Activated CD4-positive, alpha-beta T cell treated with anti-CD3 and anti-CD28 coated beads, Interleukin-2, Interleukin-6, amounts not matched to agents 100 ng/mL and 50 ng/mL, durations not matched to agents 16 hours and 8 hours (primary cell): ENCODE measurements at regions not wholly inside any gene's neighbourhood (a gene's known extent, or its start where the extent isn't known, plus 50 kb on each side); places are given as distances from the start of the nearest gene placed in this dataset.

ENCODE experiments used
- DNase-seq: peaks from one replicate; pipeline ENCODE4 v3.0.0-alpha.2; 2020

DNA sequence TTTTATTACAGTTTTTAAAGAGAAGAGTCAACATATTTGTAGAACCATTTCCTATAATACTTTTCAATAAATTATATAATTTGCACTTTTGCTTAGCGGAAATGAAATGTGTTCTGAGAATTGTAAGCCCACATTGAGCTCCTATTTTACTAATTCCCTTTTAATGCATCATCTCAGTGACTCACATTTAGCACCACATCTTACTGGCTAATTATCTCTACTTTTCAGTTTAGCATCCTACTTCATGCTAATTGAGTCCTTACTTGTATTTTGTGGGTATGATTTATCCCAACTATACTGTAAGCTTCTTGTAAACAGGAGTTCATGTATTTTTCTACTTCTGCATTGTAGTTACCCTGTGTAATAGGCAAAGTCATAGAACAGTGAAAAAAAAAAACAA, 67.5 kb downstream of the TMX1 start:
- no peak for DNase-seq

DNA sequence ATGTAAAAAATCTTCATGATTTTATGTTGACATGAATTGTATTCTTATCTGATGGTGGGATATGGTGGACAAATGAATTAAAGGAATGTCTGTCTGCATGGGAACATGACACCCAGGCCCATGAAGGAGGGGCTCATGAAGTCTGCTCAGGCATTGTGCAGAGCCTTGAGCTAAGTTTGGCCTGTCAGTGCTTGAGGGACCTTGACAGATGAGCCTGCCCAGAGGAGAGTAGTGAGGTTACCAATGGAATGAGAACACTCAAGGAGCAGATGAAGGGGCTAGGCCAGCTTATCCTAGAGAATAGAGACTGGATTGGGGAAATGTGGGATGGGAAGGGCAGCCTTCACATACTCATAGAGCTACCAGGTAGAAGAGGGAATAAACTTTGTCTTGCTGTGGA, 68.8 kb downstream of the TMX1 start:
- no peak for DNase-seq

DNA sequence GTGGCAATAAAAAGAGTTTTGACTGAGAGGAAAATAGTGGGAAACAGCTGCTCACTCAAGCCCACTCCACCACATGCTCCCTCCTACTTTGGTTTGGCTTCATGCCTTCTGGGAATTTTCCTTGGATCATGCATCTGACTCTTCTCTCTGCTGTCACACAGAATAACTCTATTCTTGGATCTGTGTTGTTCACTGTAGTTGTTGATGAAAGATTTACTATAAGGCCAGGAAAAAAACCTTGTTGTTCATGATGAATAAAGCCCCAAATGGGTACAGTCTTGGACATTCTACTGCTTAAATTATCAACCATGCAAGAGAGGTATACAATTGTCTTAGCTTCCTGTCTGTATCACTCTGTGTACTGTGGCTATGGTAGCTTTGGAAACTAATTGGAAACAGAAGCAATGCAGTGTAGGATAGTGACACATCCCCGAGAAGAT, 70.5 kb downstream of the TMX1 start:
- DNase-seq: no peak

DNA sequence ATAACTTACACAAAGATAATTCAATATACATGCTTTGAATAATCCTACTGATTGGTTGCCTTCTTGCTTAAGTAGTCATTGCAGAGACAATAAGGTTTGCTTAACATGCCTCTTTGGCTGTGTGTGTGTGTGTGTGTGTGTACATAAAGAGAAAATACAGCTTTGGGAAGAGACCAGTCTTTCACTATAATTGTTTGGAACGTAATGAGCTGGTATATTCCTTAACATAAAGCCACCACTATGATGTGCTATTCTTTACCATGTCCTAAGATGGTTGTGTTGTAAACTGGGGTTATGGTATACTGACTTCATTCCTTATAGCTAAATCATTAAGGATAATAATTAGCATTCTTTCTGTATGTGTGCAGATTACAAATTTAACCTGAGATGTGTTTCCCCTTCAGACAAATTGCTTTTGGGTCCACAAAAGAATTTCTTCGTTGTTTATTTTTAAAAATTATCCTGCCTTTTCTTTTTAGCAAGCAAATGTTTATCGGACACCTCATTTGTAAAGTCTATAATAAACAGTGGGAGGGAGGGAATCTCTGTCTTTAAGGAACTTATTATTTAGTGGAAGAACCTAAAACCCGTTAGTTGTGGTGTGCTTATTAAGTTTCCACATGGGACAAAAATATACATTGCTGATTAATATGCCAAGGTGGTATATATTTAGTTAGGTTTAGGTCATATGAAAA, 74.4 kb downstream of the TMX1 start:
- DNase-seq: no peak

DNA sequence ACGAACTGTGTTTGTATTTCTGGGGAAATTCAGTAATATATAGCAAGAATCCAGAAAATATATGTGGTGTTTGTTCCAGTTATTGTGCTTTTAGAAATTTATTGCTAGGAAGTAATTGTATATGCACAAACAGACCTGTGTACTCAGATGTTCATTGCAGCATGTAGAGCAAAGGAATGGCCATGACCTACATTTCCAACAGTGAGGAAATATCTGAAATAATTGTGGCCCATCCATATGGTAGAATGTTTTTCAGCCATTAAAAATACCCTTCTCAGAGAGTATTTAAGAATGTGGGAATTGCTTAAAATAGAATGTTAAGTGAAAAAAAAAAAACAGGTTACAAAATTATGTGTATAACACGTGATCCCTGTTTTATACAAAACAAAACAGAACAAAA, 77.3 kb downstream of the TMX1 start:
- no peak for DNase-seq

DNA sequence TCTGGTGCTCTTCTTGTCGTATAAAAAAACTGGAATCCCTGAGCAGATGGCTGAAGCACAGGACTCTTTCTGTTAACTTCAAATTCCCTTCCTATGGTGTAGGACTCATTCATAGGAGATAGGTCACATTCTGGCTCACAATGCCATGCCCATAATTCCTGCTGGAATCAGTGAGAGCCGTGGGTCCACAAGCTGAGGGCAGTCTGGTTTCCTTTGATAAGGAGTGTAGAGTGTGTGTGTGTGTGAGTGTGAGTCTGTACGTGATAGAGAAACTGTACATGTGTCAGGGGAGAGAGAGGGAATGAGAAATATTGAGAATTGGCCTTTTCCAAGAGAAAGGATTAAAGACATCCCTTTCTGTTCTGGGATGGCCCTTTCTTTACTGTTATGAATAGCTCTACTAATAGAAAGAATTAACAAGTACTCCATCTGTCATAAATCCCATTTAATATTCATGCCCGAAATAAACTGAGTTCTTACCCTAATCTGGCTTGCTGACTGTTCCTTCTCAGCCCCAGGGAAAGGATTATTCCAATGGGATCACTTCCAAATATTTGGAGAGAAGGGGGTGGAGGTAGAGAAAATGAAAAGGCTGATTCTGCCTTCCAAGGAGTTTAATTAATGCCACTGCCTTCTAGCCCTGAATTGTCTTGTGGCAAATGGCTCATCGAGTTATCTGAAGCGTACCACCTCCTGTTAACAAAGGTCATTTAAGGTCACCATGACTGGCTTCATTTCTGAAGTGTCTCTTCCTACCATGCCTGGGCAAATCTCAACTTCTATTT, 79.0 kb downstream of the TMX1 start:
- DNase-seq: no peak

DNA sequence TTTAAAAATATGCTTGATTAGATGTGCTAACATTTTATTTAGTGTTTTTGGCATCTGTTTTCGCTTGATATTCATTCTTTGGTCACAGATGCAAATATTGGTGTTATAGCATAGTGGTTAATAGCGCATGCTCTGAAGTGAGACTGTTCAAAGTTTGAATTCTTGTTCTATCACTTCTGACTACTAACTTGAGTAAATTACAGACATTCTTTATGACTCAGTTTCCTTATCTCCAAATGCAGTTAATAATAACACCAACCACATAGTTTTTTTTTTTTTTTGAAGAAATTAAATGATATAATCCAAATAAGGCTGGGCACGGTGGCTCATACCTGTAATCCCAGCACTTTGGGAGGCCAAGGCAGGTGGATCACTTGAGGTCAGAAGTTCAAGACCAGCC, 81.0 kb downstream of the TMX1 start:
- no peak for DNase-seq

DNA sequence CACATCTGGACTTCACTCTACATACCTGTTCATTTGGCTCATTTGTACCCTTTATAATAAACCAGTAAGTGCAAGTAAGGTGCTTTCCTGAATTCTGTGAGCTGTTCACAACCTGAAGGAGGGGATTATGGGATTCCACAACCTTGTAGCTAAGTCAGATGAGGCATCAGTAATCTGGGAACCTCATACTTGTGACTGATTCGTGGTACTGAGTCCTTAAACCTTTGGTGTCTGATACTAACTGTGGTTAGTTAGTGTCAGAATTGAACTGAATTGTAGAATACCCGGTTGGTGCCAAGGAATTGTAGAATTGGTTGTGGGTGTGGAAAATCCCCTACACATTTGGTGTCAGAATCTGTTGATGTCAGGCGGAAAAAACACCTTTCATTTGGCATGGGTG, 83.4 kb downstream of the TMX1 start:
- no peak for DNase-seq

DNA sequence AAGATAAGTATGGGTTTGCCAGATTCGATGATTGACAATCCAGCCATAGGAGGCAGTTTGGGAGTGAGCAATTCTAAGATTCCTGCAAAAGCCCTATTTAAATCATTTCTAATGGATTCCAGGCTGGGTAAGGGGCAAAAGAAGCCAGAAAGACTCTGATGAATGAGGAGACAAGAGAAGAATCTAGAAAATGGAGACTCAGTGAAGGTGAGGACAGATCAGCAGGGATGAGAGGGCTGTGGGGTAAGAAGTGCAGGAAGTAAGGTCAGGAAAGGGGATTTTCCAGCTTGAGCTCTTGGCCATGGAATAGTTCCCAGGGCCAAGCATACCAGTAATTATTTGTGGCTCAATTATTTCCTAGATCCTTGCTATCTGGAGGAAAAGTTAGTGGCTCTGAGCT, 87.3 kb downstream of the TMX1 start:
- DNase-seq: no peak

DNA sequence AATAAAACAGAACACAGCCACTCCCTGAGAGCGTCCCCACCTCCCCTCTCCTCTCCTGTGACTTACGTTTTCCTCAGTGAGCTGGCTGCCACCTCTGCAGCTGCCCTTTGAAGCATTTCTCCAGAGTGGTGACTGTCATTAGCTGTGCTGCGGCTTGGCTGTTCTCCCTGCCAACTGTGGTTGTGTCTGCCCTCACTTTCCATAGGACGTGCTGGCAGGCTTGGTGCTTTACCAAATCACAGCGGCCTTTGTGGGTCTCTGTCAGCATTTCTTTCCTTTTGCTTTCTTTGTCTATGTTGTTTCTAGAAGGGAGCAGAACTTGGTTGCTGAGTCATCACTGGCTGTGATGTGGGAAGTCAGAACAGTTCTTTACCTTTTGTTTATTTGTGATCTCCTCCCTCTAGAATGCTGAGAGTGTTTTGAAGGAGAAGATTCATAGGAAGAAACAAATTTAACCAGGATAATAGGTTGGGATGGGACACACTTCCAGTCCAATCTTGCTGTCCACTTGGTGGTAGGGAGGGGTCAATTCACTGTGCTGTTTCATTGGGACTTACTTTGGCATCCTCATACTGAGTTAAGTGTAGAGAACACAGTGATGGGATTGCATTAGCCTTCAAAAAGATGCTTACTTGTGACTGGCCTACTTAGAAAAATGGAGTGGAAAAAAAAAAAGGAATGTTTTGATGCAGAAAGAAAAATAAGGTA, 88.2 kb downstream of the TMX1 start:
- peak; percentile 20 for DNase-seq

DNA sequence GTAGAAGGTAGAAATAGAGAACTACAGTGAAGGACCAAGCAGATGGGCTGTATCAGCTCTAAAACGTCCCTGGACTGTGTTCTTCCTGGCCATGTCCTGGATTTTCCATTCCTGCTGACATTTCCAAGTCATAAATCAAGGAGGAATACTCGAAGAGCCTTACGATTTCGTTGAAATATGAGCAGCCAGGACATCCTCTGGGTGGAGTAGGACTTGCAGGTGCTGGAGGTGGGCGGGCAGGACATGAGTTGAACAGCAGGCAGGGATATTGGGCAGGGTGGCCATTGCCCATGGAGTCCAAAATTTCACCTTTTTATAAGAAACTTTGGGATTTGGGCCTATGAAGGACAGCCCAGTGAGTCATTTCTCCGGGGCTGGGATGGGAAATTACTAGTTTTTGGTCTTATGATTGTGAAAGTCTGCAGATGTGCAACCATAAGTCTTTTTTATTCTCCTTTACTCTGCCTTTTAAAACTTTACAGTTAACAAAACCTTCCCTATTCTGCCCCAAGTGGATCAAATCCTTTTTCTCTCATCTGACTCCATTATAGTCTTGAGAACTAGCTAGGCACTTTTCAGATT, 88.8 kb downstream of the TMX1 start:
- DNase-seq: no peak

DNA sequence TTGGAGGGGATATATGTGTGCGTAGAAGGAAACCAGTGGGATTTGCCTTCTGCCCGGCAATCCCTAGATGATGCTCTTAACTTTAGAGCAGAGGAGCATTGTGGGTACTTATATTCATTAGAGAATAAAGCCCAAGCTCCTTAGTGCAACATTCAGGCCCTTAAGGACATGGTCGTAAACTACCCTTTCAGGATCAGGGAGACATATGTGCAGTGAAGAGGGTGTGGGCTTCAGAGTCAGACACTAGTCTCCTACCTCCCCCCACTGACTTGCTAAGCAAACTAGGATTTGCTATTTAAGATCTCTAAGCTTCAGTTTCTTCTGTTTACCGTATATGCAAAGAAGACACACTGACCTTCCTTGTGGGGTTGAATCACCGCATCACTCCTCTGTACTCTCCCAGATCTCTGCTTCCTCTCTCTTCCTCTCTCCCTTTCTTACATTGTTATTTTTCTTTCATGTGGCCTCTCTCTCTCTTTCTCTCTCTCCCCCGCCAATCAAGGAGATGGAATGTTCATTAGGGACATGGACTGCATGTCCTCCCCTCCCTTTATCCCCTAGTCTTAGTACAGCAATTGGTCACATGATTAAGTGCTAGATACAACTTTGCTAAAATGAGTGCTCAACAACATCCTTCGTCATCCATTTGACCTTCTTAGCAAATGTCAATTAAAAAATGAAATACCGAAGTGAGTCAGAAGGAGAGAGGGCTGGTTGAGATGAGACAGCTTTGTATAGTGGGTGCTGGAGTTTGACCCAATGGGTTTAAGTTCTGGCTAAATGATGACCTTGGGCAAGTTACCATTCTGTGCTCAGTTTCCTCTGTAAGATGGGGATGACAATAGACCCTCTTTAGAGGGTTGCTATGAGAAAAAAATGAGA, 91.7 kb downstream of the TMX1 start:
- DNase-seq: no peak

DNA sequence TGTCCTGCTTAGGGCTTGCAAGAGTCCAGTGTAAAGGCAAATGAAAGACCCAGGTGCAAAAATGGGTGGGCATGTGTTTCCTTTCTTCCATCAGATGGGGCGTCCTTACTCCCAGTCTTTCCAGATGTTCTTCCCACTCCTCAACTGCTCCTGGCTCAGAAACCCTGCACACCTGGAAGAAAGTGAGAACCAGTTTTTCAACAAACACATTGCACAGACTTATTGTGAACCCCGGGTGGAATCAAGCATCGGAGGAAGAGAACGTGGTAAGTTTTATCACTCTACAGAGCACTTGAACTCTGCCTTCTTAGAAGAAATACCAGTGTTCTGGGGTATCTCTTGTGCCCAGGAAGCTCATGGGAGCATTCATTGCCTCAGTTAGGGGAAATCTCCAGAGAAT, 93.3 kb downstream of the TMX1 start:
- no peak for DNase-seq

DNA sequence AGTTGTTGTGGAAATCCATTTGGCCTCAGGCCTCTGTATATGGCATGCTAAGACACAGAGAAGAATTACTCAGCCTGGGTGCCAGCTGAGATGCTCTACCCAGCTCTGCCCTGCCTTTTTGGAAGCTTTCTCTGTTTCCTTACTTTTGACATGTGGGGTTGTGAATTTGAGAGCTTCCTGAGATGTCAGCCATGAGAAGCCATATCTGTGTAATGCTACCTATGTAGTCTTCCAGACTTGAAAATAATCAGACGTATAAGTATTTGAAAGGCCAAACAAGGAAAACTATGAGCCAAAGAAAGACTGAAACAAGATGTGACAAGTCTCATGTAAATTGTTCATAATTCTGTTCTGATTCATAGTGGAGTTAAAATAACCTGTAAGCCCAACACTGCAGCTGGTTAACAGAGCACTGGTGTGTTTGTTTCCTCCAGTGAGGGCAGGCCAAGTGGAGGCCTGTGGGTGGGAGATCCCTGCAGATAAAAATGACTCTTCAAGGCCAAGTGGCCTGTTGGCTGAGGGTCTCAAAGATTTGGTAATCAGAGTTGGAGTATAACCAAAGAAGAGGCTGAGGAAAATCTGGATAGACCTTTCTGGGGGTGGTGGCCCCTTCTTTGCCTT, 94.0 kb downstream of the TMX1 start:
- no peak for DNase-seq

DNA sequence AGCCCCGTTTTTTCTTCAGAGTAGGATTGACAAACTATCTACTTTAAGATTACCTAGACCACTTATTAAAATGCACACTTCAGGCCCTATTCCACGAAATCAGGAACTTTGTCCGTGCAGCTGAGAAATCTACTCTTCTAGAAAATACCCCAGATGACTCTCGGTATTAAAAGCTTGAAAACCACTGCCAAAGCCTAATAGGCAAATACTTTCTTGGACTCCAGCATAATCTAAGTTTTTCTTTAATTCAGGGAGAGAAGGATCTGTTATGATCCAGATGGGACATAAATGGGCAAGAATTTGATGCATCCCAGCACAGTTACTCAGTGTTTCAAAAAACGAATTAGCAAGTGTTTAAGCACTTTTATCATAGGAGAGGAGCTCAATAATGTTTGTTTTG, 94.5 kb downstream of the TMX1 start:
- no peak for DNase-seq

DNA sequence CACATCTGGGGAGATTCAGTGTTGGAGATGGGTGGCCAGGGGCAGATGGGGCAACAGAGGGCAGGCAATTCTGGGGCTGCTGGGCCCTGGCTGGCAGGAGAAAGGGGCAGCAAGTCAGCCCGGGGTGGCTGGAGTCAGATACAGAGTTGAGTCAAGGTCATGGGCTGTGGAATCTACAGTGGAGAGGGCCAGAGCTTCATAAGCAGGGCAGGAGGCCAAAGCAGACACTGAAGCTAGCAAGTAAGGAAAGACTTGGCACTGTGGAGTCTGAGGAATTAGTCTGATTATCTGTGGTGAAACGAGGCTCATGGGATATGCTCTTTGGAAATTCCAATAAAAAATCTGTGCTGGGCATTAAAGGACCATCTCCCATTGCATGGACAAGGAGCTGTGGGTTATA, 95.5 kb downstream of the TMX1 start:
- DNase-seq: no peak

DNA sequence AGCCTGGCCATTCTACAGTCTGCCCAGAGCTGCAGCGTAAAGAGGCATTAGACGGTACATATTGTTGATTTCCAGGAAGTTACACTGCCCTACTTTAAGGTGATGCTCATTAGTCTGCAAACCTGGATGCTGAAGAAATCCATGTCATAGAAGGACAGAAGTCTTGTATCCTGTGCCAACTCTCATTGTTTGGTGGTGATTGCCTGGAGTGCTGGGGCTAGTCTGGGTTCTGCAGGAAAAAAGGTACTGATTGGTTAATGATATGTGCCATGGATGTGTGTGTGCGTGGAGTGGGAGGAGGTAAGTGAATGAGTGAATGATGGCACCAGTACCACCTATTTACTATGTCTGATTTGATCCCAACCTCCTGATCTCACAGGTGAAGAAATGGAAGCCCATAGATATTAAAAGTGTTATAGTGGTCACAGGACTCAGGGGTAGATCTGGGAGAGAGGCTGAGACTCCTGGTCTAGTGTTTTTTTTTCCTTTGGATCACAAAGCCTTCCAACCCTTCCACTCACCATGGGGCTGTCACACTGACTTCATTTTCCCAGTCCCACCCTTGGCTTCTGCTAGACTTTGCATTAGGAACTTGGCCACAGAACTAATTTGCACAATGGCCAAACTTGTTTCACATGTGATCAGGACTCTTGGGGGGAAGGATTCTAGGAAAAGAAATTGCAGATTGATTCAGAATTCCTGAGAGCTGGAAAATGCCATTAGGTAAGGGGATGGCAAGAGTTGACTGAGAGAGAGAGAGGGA, 96.1 kb downstream of the TMX1 start:
- no peak for DNase-seq

DNA sequence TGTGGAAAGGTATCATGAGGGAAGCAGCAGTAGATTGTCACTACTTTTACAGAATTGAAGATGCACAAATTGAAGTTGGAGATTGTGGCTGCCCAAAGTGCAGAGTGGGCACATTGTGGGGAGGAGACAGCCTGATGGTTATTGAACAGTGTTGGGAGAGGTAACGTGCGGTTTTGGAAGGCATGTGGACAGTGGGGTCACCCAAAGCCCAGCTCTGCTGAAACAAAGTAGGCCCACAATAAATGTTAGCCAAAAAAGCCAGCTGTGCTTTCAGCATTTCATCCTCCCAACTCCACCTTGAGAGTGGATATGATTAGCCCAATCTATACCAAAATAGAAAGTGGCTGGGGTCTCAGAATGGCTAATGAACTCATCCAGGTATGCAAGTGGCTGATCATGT, 96.7 kb downstream of the TMX1 start:
- no peak for DNase-seq

DNA sequence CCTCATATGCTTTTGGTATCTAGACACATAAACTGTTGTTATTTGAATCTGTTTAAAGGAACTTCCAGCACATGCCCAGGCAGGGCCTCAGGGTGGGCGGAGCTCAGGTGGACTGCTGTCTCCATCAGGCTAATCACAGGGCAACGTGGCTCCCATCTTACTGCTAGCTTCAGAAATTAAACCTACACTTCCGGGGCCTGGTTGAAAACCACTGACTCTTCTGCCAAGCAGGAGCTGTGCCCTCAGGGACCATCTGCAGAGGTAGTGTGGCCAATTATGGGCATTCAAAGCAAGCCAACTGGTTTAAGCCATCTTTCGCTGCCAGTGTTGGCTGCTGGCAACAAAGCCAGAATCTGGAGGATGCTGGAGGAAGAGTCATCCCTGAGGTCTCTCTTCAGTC, 97.5 kb downstream of the TMX1 start:
- no peak for DNase-seq

DNA sequence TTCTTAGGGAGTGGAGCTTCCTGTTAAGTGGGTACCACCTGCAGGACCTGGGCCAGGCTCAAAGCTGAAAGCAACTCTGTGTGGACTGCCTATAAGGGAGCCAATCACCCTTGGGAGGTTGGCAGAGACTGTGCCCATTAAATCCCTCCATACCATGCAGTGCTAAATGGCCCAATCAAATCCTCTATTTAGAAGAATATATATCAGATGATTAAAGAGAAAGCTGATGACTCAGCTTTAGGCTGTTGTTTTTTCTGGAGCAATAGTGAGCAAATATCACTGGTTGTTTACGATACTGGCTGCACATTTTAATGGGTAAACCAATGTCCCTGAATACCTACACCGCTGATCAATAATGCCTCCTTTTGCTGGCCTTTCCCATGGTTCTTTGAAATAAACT, 101.3 kb downstream of the TMX1 start:
- DNase-seq: no peak

DNA sequence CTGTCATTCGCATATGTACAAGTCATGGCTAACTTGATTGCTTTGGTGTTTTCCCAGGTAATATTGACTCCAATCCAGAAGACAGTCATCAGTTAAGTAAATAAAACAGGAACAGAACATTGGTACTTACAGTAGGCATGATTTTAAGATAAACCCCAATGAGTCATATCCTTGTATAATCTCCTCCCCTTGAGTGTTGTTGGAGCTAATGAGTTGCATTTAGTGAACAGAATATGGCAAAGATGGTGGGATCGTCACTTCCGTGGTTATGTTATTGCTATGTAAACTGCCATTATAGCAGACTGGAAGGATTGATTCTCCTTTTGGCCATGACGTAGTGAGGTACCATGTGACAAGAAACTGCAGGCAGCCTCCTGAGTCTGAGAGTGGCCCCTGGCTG, 102.2 kb downstream of the TMX1 start:
- no peak for DNase-seq
